Epithelial cell of proximal tubule (primary cell): ENCODE measurements at regions not wholly inside any gene's neighbourhood (a gene's known extent, or its start where the extent isn't known, plus 50 kb on each side); places are given as distances from the start of the nearest gene placed in this dataset.

Experiments
- DNase-seq: peaks from one replicate; pipeline ENCODE4 v3.0.0-alpha.2; 2011; ENCODE audit warnings: low read depth
- H3K4me3 ChIP-seq: 2 replicates; pipeline ENCODE4 v1.5.1; 2011; ENCODE audit warnings: low read depth, mild to moderate bottlenecking, low read length
- CTCF ChIP-seq: conservative IDR thresholded peaks from 2 replicates; pipeline ENCODE4 v1.5.1; 2012; ENCODE audit warnings: low read depth, mild to moderate bottlenecking, low read length

GRCh38 chr5:166746506-166746905 is 1544.9 kb upstream of the WWC1 start:
- no peak for DNase-seq
- H3K4me3 ChIP-seq = no peak overlapping the region
- TF ChIP-seq CTCF = no peak

GRCh38 chr5:166750376-166750775 is 1541.1 kb upstream of the WWC1 start:
- TF ChIP-seq CTCF = no peak
- no peak overlapping the region for H3K4me3 ChIP-seq
- no peak for DNase-seq

GRCh38 chr5:166758151-166758550 is 1533.3 kb upstream of the WWC1 start:
- DNase-seq = no peak
- H3K4me3 ChIP-seq = no peak overlapping the region
- no peak for TF ChIP-seq CTCF

- TF ChIP-seq CTCF = no peak
Observed at GRCh38 chr5:166767858-166768257, 1523.6 kb upstream of the WWC1 start.

GRCh38 chr5:166768536-166768935 is 1522.9 kb upstream of the WWC1 start:
- no peak for TF ChIP-seq CTCF
- DNase-seq = no peak
- no peak overlapping the region for H3K4me3 ChIP-seq

More at GRCh38 chr5:166767858-166768257, 1523.6 kb upstream of the WWC1 start:
- H3K4me3 ChIP-seq = no peak overlapping the region
- DNase-seq = no peak

GRCh38 chr5:166772770-166773169 is 1518.7 kb upstream of the WWC1 start:
- H3K4me3 ChIP-seq = no peak overlapping the region
- no peak for TF ChIP-seq CTCF
- DNase-seq = no peak

- TF ChIP-seq CTCF = no peak
- no peak overlapping the region for H3K4me3 ChIP-seq
- DNase-seq = no peak
Observed at GRCh38 chr5:166781737-166782136, 1509.7 kb upstream of the WWC1 start.
